ENCODE measurements at regions not wholly inside any gene's neighbourhood (a gene's known extent, or its start where the extent isn't known, plus 50 kb on each side); places are given as distances from the start of the nearest gene placed in this dataset.

GRCh38 chr4:174131901-174132300, 151.6 kb downstream of the FBXO8 start:
- Histone ChIP-seq H3K79me2 (ENCODE audit: insufficient read depth, low read depth) (no peaks in the 10 kb centered on the region), H3K4me3 (IDR thresholded peaks at IDR 0.05; ENCODE audit: insufficient read depth, low read depth, low read length) (no peak overlapping the region), H3K4me2 (no peak overlapping the region), H3K9ac (no peak overlapping the region), H4K20me1 (ENCODE audit: insufficient read depth) (no peaks in the 10 kb centered on the region), H3K27me3 (ENCODE audit: insufficient read depth, low read depth) (no peaks in the 10 kb centered on the region), H3K36me3 (ENCODE audit: insufficient read depth) (no peaks in the 10 kb centered on the region), H3K4me1 (ENCODE audit: low read depth, poor library complexity, severe bottlenecking) (no peaks in the 10 kb centered on the region), H2AFZ (ENCODE audit: low read depth) (no peak overlapping the region), H3K27ac (no peak overlapping the region)
- TF ChIP-seq CTCF (conservative IDR thresholded peaks at IDR 0.05; ENCODE audit: low read depth, low read length) = no peak

- no peak overlapping the region for H3K4me2 ChIP-seq
- H3K36me3 ChIP-seq (ENCODE audit: insufficient read depth) = no peaks in the 10 kb centered on the region
- H3K79me2 ChIP-seq (ENCODE audit: insufficient read depth, low read depth) = no peaks in the 10 kb centered on the region
- no peaks in the 10 kb centered on the region for H4K20me1 ChIP-seq (ENCODE audit: insufficient read depth)
- no peak overlapping the region for H3K9ac ChIP-seq
- no peak for TF ChIP-seq CTCF (conservative IDR thresholded peaks at IDR 0.05; ENCODE audit: low read depth, low read length)
- no peak overlapping the region for H2AFZ ChIP-seq (ENCODE audit: low read depth)
- H3K27ac ChIP-seq = no peak overlapping the region
- no peaks in the 10 kb centered on the region for H3K27me3 ChIP-seq (ENCODE audit: insufficient read depth, low read depth)
- no peak overlapping the region for H3K4me3 ChIP-seq (IDR thresholded peaks at IDR 0.05; ENCODE audit: insufficient read depth, low read depth, low read length)
- H3K4me1 ChIP-seq (ENCODE audit: low read depth, poor library complexity, severe bottlenecking) = peaks cover 6% of the 10 kb centered on the region
Observed at GRCh38 chr4:174122705-174123104, 160.8 kb downstream of the FBXO8 start.

GRCh38 chr4:174120446-174121295, 162.8 kb downstream of the FBXO8 start:
- H3K9ac ChIP-seq = no peak overlapping the region
- no peaks in the 10 kb centered on the region for H3K27me3 ChIP-seq (ENCODE audit: insufficient read depth, low read depth)
- H3K4me1 ChIP-seq (ENCODE audit: low read depth, poor library complexity, severe bottlenecking) = peaks cover 6% of the 10 kb centered on the region
- peak; percentile 82 for TF ChIP-seq CTCF (conservative IDR thresholded peaks at IDR 0.05; ENCODE audit: low read depth, low read length)
- no peaks in the 10 kb centered on the region for H3K79me2 ChIP-seq (ENCODE audit: insufficient read depth, low read depth)
- H2AFZ ChIP-seq (ENCODE audit: low read depth) = peak overlapping the region; percentile 72
- H3K4me2 ChIP-seq = peak overlapping the region; percentile 43
- no peaks in the 10 kb centered on the region for H3K36me3 ChIP-seq (ENCODE audit: insufficient read depth)
- no peaks in the 10 kb centered on the region for H4K20me1 ChIP-seq (ENCODE audit: insufficient read depth)
- no peak overlapping the region for H3K27ac ChIP-seq
- H3K4me3 ChIP-seq (IDR thresholded peaks at IDR 0.05; ENCODE audit: insufficient read depth, low read depth, low read length) = no peak overlapping the region

GRCh38 chr4:174119830-174120229, 163.6 kb downstream of the FBXO8 start:
- H2AFZ ChIP-seq (ENCODE audit: low read depth) = peak overlapping the region; percentile 72
- H3K36me3 ChIP-seq (ENCODE audit: insufficient read depth) = no peaks in the 10 kb centered on the region
- no peaks in the 10 kb centered on the region for H3K27me3 ChIP-seq (ENCODE audit: insufficient read depth, low read depth)
- no peak overlapping the region for H3K27ac ChIP-seq
- H3K4me1 ChIP-seq (ENCODE audit: low read depth, poor library complexity, severe bottlenecking) = peaks cover 6% of the 10 kb centered on the region
- TF ChIP-seq CTCF (conservative IDR thresholded peaks at IDR 0.05; ENCODE audit: low read depth, low read length) = no peak
- peak overlapping the region; percentile 43 for H3K4me2 ChIP-seq
- no peak overlapping the region for H3K9ac ChIP-seq
- H3K79me2 ChIP-seq (ENCODE audit: insufficient read depth, low read depth) = no peaks in the 10 kb centered on the region
- H4K20me1 ChIP-seq (ENCODE audit: insufficient read depth) = no peaks in the 10 kb centered on the region
- no peak overlapping the region for H3K4me3 ChIP-seq (IDR thresholded peaks at IDR 0.05; ENCODE audit: insufficient read depth, low read depth, low read length)
